HG03342 (cell line): ENCODE measurements at regions not wholly inside any gene's neighbourhood (a gene's known extent, or its start where the extent isn't known, plus 50 kb on each side); places are given as distances from the start of the nearest gene placed in this dataset.
"Not testable (repeated sequence)": the region's sequence is repeated elsewhere in the genome, so short reads cannot be mapped to it uniquely, and the experiment has no call there.

Experiments
- ATAC-seq: cut with Tn5 transposase; IDR thresholded peaks from one replicate; pipeline ENCODE4 v1.9.1; 2021; ENCODE audit warnings: mild to moderate bottlenecking, moderate library complexity; ENCODE audit not compliant: unreplicated experiment

DNA sequence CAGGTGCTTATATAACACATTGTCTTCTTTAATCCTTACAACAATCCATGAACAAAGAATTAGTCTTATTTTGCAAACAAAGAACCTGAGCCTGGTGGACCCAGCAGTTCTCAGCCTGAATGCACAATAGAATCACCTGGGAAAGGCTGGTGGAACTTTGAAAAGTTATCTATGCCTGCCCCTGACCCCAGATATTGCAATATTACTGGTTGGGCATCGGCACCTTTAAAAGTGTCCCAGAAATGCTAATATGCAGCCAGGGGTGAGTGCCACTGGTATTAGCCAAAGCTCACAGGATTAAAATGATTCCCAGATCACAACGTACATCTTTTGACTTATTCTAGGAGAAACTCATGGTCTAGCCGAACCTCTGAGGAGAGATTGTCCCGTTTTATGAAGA, 268.8 kb downstream of the KLF5 start:
- no peak for ATAC-seq

DNA sequence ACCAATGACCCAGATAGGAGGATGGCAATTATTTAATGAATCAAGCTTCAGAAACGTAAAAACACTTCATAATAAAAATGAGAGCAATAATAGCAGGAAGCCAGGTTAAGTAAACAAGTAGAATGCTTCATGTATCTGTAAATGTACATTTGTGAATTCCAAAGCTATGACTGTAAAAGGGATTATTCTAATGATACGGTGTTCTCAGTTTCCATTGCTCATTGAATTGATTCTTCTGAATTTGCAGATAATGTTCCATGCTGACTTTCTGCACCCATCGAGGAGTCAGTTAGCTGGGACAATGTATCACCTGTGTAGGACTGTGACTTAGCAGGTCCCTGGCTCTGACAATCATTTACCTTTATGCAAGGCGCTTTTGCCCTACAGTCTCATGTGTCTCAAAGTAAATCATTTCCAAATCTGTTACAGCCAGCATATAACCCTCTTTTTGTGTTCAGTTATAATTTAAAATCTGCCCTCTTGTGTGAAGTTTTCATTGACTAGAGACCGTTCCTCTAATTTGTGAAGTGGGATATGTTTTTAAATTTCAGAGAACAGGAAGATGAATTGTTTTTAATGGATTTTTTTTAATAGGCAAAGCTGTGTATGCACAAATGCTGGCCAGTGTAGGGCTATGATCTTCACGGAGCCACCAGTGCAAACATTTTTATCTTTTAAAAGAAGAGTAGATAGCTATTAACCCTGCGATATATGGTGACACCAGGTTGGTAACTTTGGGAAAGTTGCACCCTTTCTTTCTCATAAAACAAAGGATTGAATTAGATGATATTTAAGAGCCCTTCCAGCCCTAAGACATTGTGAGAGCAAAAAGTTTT, 267.1 kb downstream of the KLF5 start:
- peak; percentile 78 for ATAC-seq

DNA sequence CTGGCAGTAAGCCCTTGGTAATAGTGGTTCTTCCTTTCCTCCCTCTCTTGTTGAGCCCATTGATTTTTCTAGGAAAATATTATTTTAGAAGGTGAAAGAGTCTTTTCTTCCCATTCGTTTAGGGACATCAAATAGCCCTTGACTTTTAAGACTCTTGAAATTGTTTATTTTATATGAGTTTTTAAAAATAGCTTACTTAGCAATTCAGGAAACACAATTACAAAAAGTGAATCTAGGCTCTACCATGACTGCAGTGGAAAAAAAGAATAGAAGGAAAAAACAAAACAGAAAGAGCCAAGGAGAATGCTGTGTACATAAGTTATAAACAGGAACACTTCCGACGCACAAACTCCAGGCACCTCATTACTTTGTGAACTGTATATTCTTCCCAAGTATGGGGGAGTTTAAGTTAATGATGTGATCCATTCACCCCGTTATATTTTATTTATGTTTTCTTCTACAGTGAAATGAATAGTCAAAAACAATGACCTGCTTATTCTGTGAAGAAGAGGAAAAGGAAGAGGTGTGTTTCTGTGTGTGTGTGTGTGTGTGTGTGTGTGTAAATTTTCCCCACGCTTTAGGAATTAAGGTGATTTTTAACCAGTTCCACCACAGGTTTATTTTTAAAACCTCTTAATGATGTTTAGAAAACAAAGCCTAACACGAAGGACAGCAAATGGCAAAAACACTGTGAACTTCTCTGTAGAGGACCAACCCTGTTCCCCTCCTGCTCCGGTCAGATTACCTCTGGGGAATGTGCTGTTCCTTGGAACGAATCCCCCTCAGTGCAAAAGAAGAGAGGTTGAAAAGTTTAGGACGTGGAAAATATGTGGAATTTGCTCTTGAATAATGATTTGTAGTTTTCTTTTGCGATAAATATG, 266.3 kb downstream of the KLF5 start:
- no peak for ATAC-seq

DNA sequence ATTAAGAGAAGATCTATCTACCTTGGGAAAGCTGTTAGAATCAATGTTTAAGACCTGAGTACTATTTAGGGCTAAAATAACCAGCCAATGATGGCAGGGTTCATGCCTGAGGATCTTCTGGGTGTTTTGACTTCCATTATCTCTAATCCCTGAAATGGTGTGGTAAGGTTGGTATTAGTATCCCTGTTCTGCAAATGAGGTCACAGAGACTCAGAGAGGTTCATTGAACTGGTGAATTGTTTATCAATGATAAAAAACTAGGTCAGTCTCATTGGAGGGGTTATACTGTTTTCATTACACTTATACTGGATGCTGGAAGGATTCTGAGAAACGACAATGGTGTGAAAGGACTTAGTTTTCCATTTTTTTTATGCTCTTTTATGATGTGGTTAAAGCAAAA, 264.8 kb downstream of the KLF5 start:
- no peak for ATAC-seq

DNA sequence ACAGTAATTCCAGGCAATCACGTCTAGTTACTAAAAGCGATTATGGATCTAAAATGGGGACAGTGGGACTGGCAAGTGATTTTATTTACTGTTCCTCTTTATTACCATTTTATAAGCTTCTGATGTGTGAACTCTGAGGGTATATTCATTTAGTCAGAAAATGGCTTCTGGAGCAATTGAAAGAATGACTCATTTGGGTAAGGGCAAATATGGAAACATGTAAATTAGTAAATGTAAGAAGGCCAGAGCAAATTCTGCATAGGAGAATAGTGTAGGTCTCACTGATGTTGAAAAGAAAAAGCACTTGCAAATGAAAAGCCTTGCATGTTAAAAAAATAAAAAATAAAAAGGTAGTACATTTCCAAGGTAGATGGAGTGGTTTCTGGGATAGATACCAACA, 262.2 kb downstream of the KLF5 start:
- no peak for ATAC-seq

DNA sequence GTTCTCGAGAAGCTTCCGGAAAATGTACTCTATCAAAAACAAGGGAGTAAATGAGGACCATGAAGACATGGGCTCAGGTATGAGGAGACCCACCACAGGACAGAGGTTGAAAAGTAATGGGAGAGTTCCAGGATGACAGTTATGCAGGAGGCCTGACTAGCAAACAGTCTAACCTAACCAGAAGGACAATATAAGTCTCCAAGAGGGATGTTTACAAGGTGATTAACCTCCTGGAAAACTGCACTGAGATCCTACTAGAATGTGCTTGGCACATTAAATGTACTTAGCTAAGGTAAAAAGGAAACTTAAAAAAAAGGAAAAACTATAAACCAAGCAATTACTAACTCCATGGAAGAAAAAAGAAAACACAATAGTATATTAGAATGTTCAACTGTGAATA, 258.3 kb downstream of the KLF5 start:
- no peak for ATAC-seq

DNA sequence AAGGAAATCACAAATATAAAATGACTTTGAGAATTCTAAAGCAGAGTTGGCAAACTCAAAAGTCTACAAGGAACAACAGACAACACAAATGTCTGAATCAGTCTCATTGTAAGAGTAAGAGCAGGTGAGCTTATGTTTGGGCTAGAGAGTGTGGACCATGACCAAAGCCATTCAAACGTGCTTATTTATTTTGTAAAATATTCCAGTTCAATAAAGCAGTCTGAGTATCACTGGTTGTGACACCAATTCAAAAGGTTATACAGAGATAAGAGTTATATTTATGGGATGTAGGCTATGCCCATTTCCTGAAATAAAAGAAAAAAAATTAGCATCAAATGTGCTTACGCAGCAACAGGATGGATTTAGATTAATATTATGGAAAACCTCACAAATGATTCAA, 251.6 kb downstream of the KLF5 start:
- ATAC-seq = no peak

DNA sequence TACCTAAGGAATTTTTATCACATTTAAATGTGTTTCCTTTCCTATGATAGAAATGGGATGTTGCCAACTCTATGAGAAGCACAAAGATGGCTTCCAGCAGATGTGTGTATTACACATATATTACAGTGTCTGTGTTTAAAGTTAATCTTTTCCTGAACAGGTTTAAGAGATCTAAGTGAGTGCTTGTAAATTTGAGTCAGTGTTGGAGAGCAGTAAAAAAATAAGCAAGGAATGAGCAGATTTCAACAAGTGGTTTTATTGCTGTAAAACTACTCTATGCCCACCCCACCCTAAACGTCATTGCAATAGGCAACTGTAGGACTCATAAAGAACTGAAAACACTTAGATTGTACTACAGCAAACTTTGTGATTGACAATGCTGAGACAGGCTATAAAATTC, 248.7 kb downstream of the KLF5 start:
- no peak for ATAC-seq

DNA sequence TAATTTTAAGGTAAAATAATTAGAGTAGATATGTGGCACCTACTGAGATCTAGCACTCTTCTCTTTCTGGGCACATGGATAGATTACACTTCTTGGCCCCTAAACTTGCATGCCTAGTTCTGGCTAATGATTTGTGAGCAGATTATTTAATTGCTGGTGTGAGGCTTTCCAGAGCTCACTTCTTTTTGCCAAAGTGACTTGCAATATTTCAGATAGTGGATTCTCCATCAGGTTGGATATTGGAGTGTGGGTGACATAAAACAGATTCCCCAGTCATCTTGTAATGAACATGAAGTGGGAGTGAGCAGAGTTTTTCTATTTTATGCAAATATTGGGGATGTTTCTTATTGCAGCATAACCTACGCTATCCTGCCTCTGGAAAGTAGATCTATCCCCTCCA, 247.9 kb downstream of the KLF5 start:
- ATAC-seq = no peak

DNA sequence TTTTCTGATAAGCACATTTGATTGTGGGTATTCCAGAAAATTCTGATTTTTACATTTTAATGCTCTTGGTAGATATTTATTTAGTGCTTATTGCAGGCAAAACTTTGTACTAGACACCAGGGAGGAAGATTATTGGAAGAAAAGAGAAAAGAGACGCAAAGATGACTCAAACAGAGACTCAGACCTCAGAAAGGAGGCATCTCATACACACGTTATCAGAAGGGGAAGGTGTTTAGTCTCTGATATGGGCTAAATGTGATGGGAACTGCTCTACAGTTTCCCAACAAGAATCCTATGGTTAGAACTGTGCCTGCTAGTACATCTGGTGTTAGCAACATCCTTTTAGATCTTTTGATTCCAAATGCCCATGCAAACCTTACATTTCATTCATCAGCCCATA, 245.6 kb downstream of the KLF5 start:
- no peak for ATAC-seq

DNA sequence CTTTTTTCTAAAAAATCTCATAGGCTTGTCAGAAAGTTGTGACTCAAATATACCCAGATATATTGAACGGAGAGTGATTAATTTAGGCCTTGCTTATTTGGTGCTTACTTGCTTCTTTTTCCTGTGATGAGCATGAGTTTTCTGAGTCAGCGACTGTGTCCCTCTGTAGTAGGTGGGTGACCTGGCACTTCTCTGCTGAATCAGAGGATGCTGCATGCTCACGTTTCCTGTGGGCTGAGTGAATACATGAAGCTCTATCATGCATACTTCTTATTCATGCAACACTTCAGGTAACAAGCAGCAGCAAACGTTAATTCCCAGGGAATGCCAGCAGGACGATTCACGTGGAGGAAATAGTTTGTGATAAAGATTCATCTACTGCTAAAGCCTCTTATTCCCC, 245.0 kb downstream of the KLF5 start:
- no peak for ATAC-seq

DNA sequence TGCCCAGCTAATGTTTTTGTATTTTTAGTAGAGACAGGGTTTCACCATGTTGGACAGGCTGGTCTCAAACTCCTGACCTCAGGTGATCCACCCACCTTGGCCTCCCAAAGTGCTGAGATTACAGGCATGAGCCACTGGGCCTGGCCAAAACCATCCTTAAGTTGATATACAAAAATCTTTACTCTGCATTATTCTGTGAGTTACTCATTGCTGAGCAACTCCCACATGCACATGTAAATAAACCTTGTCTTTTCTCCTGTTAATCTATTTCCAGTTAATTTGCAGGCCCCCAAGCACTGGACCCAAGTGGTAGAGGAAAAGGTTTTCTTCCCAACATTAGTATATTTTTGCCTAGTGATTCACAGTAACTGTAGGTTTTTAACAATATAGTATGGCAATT, 242.8 kb downstream of the KLF5 start:
- not testable (repeated sequence) for ATAC-seq

DNA sequence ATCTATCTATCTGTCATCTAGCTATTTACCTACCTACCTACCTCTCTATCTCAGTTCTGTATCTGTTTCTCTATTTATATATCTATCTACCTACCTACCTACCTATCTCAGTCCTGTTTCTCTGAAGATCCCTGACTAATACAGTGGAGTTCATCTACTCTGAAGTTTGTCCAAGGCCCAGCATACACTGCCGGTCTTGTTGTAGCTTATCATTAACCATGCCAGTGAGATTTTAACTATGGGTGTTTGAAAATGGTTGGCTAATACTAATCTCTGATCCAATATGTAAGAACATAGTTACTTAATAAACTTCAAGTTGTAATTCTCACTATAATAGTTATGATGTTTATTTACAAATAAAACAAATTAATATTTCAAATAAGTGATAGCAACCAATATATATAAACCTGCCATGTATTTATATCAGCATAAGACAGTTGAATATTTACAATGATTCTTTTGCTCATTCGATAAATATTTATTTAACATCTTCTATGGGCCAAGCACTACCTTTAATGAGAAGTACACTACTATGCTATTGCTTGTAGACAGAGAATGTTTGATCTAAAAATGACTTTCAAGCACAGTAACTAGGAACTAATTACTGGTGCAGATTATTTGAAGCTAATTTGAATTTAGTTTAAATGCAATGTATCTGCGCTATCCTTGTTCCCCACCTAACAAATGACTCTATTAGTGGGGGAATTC, 242.1 kb downstream of the KLF5 start:
- no peak for ATAC-seq

DNA sequence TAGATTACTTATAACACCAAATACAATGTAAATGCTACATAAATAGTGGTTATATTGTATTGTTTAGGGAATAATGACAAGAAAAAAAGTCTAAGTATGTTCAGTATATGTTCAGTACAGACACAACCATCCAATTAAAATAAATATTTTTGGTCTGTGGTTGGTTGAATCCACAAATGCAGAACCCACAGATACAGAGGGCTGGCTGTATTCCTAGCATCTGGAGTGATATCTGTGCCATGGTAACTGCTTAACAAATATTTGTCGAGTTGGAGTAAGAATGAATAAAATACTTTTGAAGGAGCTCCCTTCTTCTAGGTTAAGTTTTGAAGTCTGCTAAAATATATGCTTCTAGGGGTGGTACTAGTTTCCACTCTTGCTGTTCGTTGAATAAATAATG, 241.0 kb downstream of the KLF5 start:
- ATAC-seq = no peak

DNA sequence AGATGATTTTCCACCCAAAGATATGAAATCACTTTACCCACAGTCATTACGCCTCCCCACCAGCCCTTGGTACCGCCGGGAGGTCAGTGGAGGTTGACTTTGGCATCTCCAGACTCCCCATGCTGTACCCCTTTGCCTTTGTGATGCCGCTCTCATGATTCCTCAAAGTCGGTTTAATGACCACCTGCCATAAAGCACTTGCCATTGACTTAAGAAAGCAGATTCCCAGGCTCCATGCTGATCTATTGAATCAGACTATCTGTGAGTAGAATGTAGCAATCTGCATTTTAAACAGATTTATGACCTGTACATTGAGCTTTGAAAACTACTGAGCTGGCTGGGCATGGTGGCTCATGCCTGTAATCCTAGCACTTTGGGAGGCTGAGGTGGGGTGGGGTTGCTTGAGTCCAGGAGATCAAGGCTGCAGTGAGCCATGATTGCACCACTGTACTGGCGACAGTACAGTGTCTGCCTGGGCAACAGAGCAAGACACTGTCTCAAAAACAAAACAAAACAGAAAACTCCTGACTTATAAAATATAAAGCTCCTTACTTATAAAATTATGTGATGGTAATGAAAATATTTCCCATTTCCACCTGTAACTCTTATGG, 235.2 kb downstream of the KLF5 start:
- ATAC-seq = no peak

DNA sequence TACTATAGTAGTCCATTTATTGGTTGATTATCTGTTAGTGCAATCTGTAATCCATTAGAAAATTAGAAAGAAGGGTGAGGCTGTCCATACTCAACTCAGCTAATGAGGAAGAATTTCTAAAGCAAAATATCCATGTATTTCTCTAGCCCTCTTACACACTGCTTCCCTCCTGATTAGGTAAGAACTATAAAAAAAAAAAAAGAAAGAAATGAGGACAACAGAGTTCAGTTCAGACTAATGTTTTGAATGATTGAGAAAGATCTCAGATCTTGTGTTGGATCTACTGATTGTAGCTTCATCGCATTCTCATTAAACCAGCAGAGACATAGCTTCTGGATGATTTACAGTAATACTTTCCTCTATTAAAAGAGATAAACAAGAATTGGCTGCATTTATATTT, 233.3 kb downstream of the KLF5 start:
- no peak for ATAC-seq

DNA sequence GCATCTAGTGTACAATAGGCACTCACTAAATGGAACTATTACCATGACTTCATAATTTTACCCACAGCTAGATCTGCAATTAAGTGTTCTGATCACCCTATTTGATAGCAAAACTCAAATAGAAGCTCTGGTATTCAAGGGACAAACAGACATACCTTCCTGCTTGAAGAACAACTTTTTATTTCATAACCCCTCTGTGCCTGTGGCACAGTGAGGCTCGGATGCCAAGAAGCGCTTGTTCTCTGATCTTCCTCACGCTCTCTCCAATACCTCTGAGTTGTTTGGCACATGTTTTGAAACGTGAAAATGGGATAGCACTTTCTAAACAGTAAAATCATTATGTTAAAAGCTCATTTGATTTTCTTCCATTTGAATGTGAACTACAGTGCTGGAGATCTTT, 232.0 kb downstream of the KLF5 start:
- ATAC-seq = no peak

DNA sequence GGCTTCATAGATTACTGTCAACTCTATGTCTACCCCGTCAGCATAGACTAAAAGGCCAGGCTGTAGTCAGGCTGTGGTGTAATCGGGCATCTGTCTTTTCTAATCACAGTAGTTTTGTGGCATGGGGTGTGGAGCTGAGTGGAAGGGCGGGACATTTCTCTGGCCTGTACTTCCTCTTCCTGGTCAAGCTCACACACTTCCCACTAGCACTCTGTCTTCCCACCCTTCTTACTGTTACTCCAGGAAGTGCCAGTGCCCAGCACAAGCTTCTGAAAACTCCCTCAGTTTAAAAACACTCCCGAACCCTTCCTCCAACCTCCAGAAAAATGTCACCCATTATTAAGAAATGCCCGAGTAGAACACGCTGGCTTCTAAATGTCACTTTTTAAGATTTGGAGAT, 229.8 kb downstream of the KLF5 start:
- no peak for ATAC-seq

DNA sequence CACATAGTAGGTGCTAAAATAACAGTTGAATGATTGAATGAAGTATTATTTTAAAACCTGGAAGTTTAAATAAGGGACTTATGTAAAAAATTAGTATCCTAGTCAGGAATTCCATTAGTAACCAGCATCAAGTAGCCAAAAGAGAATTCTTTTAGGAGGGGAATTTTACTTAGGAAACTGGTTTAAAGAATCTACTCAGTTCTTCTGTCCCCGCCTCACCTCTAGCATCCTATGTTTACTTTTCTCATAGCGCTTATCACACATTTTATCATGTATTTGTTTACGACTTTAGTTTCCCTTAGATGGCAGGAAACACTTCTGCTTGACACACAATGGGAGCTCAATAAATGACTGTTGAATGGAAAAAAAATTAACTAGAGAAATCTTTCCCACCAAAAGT, 229.0 kb downstream of the KLF5 start:
- ATAC-seq = no peak

DNA sequence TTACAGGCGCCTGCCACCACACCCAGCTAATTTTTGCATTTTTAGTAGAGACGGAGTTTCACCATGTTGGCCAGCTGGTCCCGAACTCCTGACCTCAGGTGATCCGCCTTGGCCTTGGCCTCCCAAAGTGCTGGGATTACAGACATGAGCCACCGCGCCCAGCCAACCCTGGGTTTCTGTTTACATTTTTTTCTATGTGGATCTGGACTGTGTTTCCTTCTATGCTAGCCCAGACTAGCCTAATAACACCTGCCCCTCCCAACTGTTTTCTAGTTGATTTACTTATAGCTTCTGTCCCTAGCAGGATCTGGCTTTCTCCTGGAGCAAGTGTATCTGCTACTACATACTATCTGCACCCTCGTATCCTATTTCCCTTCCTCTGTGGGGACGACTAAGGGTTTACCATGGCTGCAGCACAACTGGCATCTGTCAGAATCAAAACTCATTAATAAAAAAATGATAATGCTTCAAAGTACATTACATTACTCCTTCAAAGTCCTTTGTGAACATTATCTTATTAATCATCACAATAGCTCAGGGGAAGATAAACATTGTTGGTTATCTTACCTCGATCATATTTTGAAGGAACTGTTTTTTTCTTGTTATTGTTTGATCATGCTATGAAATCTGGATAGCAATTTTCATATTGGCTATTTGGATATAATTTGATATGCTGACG, 228.3 kb downstream of the KLF5 start:
- no peak for ATAC-seq

DNA sequence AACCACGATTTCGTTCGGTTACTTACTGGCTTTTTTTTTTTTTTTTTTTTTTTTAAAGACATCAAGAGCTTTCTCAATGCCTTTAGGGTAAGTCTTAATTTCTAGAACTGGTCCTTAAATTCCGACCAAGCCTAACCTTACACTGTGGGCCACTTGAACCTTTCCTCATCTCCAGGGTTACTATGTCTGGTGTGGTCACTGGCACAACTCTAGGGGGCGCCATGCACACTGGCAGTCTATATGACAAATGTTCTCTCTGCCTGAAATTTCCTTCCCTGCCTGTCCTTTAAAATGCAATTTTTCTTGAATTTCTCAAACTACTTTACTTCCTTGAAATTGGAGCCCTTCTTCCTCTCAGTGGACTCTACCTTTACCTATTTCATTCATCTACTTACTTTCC, 227.4 kb downstream of the KLF5 start:
- ATAC-seq = no peak
